Brain pericyte (primary cell): ENCODE measurements at regions not wholly inside any gene's neighbourhood (a gene's known extent, or its start where the extent isn't known, plus 50 kb on each side); places are given as distances from the start of the nearest gene placed in this dataset.
"Not testable (repeated sequence)": the region's sequence is repeated elsewhere in the genome, so short reads cannot be mapped to it uniquely, and the experiment has no call there.

Source experiments
- DNase-seq: peaks from one replicate; pipeline ENCODE4 v3.0.0-alpha.2; 2012; ENCODE audit warnings: low read depth, low spot score

GRCh38 chr22:22946131-22946530 lies 58.5 kb downstream of the IGLL5 start:
- no peak for DNase-seq

- DNase-seq: no peak
Measured at GRCh38 chr22:22948651-22949571, 61.3 kb downstream of the IGLL5 start.

- DNase-seq: no peak
Measured at GRCh38 chr22:22949953-22950352, 62.3 kb downstream of the IGLL5 start.

DNA sequence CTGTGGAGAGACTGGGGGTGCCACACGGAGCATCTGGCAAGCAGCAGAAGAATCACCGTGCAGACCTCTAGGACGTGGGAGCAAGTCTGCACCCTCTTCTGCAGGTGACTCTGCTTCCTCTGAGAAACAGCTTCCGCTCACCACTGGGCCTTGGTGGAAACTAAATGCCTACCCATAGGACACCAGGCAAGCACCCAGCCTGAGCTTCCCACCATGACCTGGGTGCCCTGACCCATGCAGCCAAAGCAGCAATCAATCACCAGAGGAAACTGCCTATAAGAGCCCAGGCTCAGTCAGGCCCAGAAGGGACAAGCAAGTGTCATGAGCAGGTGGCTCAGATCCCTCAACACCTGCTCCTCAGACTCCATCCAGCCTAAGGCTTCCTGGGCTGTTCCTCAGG lies 63.4 kb downstream of the IGLL5 start:
- no peak for DNase-seq

DNA sequence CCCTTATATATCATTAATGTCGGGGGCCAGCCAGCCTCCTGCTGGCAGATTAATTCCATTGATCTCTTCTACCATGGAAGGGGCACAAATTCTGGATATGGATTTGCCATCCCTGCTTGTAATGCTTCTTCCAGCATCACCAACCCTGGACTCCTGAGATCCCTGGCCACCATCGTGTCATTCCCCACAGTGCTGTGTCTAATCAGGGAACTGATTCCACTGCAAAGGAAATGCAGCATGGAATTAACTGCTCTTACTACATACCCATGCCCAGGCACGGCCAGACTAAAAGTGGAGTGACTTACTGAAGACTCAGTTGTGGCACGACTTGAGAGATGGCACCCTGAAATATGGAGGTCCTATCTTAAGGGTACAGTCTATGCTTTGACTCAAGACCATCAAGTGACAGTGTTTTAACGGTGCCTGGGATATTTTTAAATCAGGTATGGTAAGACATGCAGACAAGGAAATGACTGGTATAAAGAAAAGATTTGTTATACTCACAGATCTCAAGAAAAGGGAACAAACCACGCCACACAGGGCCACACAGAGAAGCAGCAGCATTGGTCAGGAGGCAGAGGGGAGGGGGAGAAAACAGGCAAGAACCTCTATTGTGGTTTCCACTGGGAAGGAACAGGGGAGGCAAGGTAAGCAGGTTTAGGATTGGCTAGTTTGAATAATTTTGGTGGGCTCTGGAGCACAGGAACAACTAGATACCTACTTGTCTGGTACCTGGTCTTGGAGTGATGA lies 65.1 kb downstream of the IGLL5 start:
- DNase-seq: no peak

GRCh38 chr22:22953791-22954190 lies 66.2 kb downstream of the IGLL5 start:
- DNase-seq: no peak

DNA sequence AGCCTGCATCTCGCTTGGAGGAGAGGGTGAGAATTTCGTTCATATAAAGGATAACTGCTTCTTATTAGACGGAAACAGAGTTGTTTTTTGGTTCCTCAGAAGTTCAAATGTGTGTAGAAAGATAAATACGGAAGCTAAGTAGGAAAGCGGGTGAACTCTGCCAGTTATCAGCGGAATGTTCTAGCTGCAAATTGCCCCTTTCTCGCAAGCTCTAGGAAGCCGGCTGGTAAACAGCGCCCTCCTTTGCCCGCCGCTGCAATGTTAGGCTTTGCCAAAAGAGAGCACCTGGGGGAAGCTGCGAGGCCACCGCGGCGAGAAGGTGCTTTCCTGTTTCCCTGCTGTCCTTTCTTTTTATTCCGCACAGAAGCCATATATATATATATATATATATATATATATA lies 67.0 kb downstream of the IGLL5 start:
- no peak for DNase-seq

DNA sequence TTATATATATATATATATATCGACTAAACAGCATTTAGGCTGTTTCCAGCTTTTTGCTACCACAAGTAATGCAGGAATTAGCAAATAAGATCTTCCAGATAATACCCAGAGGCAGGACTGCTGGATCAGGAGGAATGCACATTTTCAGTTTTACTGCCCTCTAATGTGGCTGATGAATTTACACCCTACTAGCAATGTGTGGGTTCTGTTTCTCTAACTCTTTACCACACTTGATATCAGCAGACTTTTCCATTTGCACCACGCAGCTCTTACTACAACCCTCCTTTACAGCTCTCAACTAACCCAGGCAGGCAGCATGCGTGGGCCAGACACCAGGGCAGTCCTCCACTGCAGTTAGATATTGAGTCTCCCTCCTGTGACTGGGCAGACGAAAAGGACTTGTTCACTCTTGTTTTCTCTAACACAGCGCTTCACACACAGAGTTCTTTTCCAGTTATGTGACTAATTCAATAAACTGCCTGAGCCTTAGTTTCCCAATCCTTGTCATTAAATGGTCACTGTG lies 67.7 kb downstream of the IGLL5 start:
- DNase-seq: no peak

- no peak for DNase-seq
Measured at GRCh38 chr22:22955866-22956535, 68.4 kb downstream of the IGLL5 start.

DNA sequence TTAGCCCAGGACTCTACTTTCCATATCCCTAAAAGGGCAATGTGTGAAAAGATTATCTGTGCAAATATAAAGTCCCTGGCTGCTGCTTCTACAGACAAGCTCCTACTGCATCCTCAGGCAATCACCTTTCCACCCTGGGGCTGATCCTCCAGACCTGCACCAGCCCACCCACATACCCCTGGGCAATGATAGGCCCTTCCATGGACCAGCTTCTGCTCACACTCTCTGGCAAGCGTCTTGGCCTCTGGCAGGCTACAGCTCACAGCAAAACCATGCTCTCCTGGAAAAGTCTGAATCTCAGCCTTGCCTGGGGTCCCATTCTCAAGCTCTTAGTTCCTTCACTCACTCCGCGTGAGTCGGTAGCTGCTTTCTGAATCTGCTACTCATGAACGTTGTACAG lies 69.5 kb downstream of the IGLL5 start:
- no peak for DNase-seq

- no peak for DNase-seq
Measured at GRCh38 chr22:22958621-22959020, 71.0 kb downstream of the IGLL5 start.

DNA sequence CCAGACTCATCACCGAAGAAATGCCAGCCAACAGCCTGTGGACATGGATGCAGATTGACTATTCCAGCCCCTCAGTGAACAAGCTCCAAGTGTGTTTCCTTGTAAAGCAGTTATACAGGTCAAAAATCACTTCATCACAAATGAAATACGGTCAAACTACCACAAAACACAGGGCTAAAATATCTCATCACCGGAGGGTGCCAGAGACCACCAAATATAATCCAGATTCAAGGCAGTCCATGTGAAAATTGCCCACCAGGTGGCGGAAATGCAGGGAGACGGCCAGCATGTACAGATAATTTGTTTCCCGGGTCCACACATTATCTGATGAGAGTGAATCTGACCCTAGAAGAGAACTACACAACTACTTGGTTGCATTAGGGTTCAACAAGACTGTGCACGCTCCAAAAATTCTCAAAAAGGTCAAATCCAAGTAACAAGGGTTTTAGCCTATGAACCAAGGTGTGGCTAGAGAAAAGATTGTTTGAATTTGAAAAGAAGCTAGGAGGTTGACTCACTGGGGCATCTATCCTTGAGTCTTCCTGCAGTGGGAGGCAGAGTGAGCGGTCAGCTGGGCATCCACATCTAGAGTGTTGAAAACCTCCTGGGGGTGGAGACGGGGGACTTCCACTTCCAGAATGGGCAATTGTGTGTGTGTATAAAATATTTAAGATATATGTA lies 71.7 kb downstream of the IGLL5 start:
- peak; percentile 38 for DNase-seq

GRCh38 chr22:22960307-22960706 lies 72.7 kb downstream of the IGLL5 start:
- DNase-seq: no peak

DNA sequence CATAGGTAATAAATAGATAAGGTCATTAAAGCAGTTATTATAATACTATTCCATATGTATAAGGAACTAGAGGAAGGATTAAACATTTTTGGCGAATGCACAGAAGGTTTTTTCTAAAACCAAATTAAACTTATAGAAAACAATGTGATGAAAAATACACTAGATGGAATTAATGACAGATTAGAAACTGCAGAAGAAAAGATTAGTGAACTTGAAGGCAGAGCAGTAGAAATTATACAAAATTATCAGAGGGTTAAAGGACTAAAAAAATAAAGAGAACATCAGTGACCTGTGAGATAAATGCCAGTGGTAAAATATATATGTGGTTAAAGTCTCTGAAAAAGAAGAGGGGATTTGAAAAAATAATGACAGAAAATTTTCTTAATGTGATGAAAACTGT lies 74.0 kb downstream of the IGLL5 start:
- no peak for DNase-seq

GRCh38 chr22:22968366-22968765 lies 80.8 kb downstream of the IGLL5 start:
- DNase-seq: no peak

- not testable (repeated sequence) for DNase-seq
Measured at GRCh38 chr22:22972605-22973004, 85.0 kb downstream of the IGLL5 start.

GRCh38 chr22:22973336-22973735 lies 85.7 kb downstream of the IGLL5 start:
- no peak for DNase-seq

DNA sequence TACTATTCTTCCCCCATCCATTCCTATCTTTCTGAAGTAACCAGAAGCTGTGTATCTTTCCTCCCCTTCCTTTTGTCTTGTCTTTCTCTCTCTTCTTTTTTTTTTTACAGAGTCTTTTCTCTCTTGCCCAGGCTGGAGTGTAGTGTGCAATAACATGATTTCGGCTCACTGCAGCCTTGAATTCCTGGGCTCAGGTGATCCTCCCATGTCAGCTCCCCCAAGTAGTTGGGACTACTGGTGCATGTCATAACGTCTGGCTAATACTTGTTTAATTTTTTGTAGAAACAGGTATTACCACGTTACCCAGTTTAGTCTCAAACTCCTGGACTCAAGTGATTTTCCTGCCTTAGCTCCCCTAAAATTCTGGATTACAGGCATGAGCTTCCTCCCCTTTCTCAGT lies 86.5 kb downstream of the IGLL5 start:
- DNase-seq: no peak

GRCh38 chr22:22974795-22975580 lies 87.4 kb downstream of the IGLL5 start:
- no peak for DNase-seq

- DNase-seq: no peak
Measured at GRCh38 chr22:22976033-22976922, 88.7 kb downstream of the IGLL5 start.
